ENCODE measurements at regions not wholly inside any gene's neighbourhood (a gene's known extent, or its start where the extent isn't known, plus 50 kb on each side); places are given as distances from the start of the nearest gene placed in this dataset.

DNA sequence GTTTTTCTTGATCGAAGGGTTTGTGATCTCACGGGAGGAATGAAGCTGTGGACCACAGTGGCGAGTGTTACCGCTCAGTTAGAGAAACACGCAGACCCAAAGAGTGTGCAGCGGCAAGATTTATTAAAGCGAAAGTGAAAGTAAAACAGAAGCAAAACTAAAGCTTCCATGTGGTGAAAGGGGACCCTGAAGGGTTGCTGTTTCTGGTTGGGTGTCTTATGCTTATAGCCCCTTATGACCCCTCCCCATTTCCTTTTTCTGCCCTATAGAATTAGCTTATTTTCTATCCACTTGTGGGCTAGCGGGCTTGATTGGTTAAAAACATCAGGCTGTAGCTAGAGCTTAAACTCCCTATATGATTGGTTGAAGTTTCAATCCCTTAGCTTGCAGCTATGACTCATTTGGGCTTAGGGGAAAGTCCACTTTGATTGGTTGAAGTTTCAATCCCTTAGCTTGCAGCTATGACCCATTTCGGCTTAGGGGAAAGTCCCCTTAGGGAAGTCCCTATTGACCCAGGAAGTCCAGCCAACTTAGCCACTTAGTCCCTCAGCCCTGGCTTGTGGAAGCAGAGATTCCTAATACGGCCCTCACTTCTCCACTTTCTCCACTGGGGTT lies 171.2 kb upstream of the NWD2 start:
- TF ChIP-seq, protein P1, sequence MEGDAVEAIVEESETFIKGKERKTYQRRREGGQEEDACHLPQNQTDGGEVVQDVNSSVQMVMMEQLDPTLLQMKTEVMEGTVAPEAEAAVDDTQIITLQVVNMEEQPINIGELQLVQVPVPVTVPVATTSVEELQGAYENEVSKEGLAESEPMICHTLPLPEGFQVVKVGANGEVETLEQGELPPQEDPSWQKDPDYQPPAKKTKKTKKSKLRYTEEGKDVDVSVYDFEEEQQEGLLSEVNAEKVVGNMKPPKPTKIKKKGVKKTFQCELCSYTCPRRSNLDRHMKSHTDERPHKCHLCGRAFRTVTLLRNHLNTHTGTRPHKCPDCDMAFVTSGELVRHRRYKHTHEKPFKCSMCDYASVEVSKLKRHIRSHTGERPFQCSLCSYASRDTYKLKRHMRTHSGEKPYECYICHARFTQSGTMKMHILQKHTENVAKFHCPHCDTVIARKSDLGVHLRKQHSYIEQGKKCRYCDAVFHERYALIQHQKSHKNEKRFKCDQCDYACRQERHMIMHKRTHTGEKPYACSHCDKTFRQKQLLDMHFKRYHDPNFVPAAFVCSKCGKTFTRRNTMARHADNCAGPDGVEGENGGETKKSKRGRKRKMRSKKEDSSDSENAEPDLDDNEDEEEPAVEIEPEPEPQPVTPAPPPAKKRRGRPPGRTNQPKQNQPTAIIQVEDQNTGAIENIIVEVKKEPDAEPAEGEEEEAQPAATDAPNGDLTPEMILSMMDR (IDR thresholded peaks at IDR 0.05), result no peak
- TF ChIP-seq POLR2A (IDR thresholded peaks at IDR 0.05) (no peak), EP300 (IDR thresholded peaks at IDR 0.05) (no peak), POLR2AphosphoS5 (IDR thresholded peaks at IDR 0.05) (no peak)

Measured in sigmoid colon (tissue), 4 donors.